ENCODE measurements at regions not wholly inside any gene's neighbourhood (a gene's known extent, or its start where the extent isn't known, plus 50 kb on each side); places are given as distances from the start of the nearest gene placed in this dataset.

GRCh38 chr15:100757661-100758060 lies 122.0 kb upstream of the ALDH1A3 start:
- DNase-seq (no peak), ATAC-seq (ENCODE audit: low read depth) (no peak)
- H3K4me3 Mint-ChIP-seq = no peak overlapping the region
- H3K4me1 Mint-ChIP-seq = no peaks in the 10 kb centered on the region
- H3K9me3 Mint-ChIP-seq = no peaks in the 10 kb centered on the region
- ChIA-PET CTCF (no interaction called here), POLR2A (no interaction called here)
- no peaks in the 10 kb centered on the region for H3K36me3 Mint-ChIP-seq (ENCODE audit: low read depth)
- H3K27me3 Mint-ChIP-seq = peaks cover 37% of the 10 kb centered on the region
- no peak overlapping the region for H3K27ac Mint-ChIP-seq
- no peak for TF ChIP-seq CTCF (IDR thresholded peaks at IDR 0.05)
- intact Hi-C loops (cut with micrococcal nuclease) = no loop called here

GRCh38 chr15:100758555-100758954 lies 121.1 kb upstream of the ALDH1A3 start:
- H3K4me1 Mint-ChIP-seq = no peaks in the 10 kb centered on the region
- no peaks in the 10 kb centered on the region for H3K36me3 Mint-ChIP-seq (ENCODE audit: low read depth)
- H3K27me3 Mint-ChIP-seq = peaks cover 36% of the 10 kb centered on the region
- intact Hi-C loops (cut with micrococcal nuclease) = no loop called here
- no peak overlapping the region for H3K4me3 Mint-ChIP-seq
- no peak overlapping the region for H3K27ac Mint-ChIP-seq
- no peaks in the 10 kb centered on the region for H3K9me3 Mint-ChIP-seq
- ATAC-seq (ENCODE audit: low read depth) (no peak), DNase-seq (no peak)
- ChIA-PET CTCF (no interaction called here), POLR2A (no interaction called here)
- TF ChIP-seq CTCF (IDR thresholded peaks at IDR 0.05) = no peak

GRCh38 chr15:100759106-100759505 lies 120.5 kb upstream of the ALDH1A3 start:
- no peak for ATAC-seq (ENCODE audit: low read depth)

GRCh38 chr15:100759698-100760356 lies 119.8 kb upstream of the ALDH1A3 start:
- POLR2A ChIA-PET = interaction anchor here (0.6 kb wide), 1 partner anchor 383 kb away, joined by 3 read pairs; no protein-coding TSS in a partner anchor
- no peak for TF ChIP-seq CTCF (IDR thresholded peaks at IDR 0.05)
- Mint-ChIP-seq H3K36me3 (ENCODE audit: low read depth) (no peaks in the 10 kb centered on the region), H3K4me1 (no peaks in the 10 kb centered on the region), H3K27ac (no peak overlapping the region), H3K9me3 (no peaks in the 10 kb centered on the region), H3K4me3 (no peak overlapping the region), H3K27me3 (peaks cover 34% of the 10 kb centered on the region)
- CTCF ChIA-PET = no interaction called here
- intact Hi-C loops (cut with micrococcal nuclease) = no loop called here
- no peak for DNase-seq
- no peak for ATAC-seq (ENCODE audit: low read depth)

More at GRCh38 chr15:100759106-100759505, 120.5 kb upstream of the ALDH1A3 start:
- no peak for DNase-seq
- ChIA-PET CTCF (no interaction called here), POLR2A (no interaction called here)
- H3K4me3 Mint-ChIP-seq = no peak overlapping the region
- H3K27ac Mint-ChIP-seq = no peak overlapping the region
- H3K4me1 Mint-ChIP-seq = no peaks in the 10 kb centered on the region
- no peaks in the 10 kb centered on the region for H3K9me3 Mint-ChIP-seq
- no peaks in the 10 kb centered on the region for H3K36me3 Mint-ChIP-seq (ENCODE audit: low read depth)
- H3K27me3 Mint-ChIP-seq = peaks cover 33% of the 10 kb centered on the region
- TF ChIP-seq CTCF (IDR thresholded peaks at IDR 0.05) = no peak
- intact Hi-C loops (cut with micrococcal nuclease) = no loop called here

- ATAC-seq (ENCODE audit: low read depth) = no peak
- intact Hi-C loops (cut with micrococcal nuclease) = no loop called here
- CTCF ChIA-PET = no interaction called here
- Mint-ChIP-seq H3K27me3 (peaks cover 37% of the 10 kb centered on the region), H3K4me1 (no peaks in the 10 kb centered on the region), H3K4me3 (no peak overlapping the region), H3K36me3 (ENCODE audit: low read depth) (no peaks in the 10 kb centered on the region), H3K27ac (no peak overlapping the region), H3K9me3 (no peaks in the 10 kb centered on the region)
- no peak for DNase-seq
- no peak for TF ChIP-seq CTCF (IDR thresholded peaks at IDR 0.05)
- POLR2A ChIA-PET = interaction anchor here (0.6 kb wide), 1 partner anchor 383 kb away, joined by 3 read pairs; no protein-coding TSS in a partner anchor
Observed at GRCh38 chr15:100760357-100760903, 119.2 kb upstream of the ALDH1A3 start.
